ENCODE measurements at regions not wholly inside any gene's neighbourhood (a gene's known extent, or its start where the extent isn't known, plus 50 kb on each side); places are given as distances from the start of the nearest gene placed in this dataset.

GRCh38 chr18:73614812-73615211 lies 532.8 kb downstream of the FBXO15 start:
- Histone ChIP-seq H3K36me3 (no peaks in the 10 kb centered on the region), H3K27ac (no peak overlapping the region), H3K4me3 (replicated peaks in 1 of 3) (no peak overlapping the region), H3K9me3 (no peaks in the 10 kb centered on the region), H3K27me3 (no peaks in the 10 kb centered on the region), H3K4me1 (no peaks in the 10 kb centered on the region)
- DNase-seq, result no peak
- intact Hi-C loops (cut with DNase I), result no loop called here
- WGBS, 2 donors, result 83 to 87% methylated on average over 1 of the region's 1 CpG
- TF ChIP-seq, protein P1, sequence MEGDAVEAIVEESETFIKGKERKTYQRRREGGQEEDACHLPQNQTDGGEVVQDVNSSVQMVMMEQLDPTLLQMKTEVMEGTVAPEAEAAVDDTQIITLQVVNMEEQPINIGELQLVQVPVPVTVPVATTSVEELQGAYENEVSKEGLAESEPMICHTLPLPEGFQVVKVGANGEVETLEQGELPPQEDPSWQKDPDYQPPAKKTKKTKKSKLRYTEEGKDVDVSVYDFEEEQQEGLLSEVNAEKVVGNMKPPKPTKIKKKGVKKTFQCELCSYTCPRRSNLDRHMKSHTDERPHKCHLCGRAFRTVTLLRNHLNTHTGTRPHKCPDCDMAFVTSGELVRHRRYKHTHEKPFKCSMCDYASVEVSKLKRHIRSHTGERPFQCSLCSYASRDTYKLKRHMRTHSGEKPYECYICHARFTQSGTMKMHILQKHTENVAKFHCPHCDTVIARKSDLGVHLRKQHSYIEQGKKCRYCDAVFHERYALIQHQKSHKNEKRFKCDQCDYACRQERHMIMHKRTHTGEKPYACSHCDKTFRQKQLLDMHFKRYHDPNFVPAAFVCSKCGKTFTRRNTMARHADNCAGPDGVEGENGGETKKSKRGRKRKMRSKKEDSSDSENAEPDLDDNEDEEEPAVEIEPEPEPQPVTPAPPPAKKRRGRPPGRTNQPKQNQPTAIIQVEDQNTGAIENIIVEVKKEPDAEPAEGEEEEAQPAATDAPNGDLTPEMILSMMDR (IDR thresholded peaks at IDR 0.05), result no peak
- TF ChIP-seq POLR2A (IDR thresholded peaks at IDR 0.05), result no peak

DNA sequence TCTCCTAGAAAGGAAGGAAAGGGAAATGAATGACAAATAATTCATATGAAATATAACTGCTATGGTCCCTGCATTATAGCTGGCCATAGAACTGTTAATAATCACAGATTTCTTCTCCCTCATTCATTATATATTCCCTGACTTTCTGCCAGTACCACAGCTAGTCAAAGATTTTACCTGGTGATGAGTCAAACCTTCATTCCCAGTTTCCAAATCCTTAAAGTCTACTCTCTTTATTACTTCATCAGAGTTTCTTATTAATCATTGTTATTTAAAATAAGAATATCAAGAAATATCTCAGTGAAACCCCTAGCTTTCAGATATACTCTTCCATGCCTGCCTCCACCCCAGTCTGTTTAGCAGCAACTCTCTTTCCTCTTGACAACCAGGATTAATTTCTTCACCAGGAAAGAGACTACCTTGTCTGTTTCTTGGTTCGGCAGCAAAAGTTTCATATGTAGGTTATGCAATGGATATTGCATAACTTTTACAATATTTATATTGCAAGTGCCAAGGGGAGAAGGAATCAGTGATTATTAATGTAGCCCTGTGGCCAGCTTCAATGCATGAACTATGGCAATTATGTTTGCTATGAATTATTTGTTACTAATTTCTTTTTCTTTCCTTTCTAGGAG lies 533.8 kb downstream of the FBXO15 start:
- no peak for DNase-seq
- Histone ChIP-seq H3K27me3 (no peaks in the 10 kb centered on the region), H3K9me3 (no peaks in the 10 kb centered on the region), H3K27ac (no peak overlapping the region), H3K36me3 (no peaks in the 10 kb centered on the region), H3K4me1 (no peaks in the 10 kb centered on the region), H3K4me3 (replicated peaks in 1 of 3) (no peak overlapping the region)
- 88 to 92% methylated on average over 1 of the region's 1 CpG for WGBS, 2 donors
- TF ChIP-seq, protein P1 (IDR thresholded peaks at IDR 0.05), result no peak
- TF ChIP-seq POLR2A (IDR thresholded peaks at IDR 0.05), result no peak
- intact Hi-C loops (cut with DNase I), result no loop called here

DNA sequence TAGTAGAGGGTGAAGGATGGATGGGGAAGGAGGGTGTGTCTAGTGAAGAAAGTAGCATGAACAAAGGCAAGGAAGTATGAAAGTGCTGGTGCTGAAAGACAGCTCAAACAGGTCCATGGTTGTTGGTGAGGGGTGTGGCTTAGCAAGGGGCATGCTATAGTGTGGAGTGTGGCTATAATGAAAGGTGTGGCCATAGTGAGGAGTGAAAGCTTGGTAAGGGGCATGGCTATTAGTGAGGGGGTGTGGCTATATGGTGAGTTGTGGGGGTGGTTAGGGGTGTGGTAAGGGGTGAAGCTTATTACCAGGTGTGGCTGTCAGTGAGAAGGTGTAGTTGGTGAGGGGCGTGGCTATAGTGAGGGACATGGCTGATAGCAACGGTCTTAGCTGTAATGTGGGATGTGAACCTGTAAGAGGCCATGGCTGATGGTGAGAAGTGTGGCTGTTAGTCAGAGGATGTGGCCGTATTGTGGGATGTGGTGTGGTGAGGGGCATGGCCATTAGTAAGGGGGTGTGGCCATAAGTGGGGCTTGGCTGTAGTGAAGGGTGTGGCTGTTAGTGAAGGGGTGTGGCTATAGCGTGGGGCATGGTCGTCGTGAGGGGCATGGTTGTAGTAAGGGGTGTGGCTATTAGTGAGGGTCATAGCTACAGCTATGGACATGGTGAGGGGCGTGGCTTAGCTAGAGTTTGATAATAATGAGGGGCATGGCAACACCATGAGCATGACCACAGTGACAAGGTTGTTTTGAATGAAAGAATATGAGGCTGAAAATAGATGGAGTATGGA lies 549.6 kb downstream of the FBXO15 start:
- TF ChIP-seq, protein P1 (IDR thresholded peaks at IDR 0.05), result no peak
- TF ChIP-seq POLR2A (IDR thresholded peaks at IDR 0.05), result no peak
- Histone ChIP-seq H3K27ac (no peak overlapping the region), H3K4me1 (no peaks in the 10 kb centered on the region), H3K9me3 (no peaks in the 10 kb centered on the region), H3K27me3 (no peaks in the 10 kb centered on the region), H3K4me3 (replicated peaks in 1 of 3) (no peak overlapping the region), H3K36me3 (no peaks in the 10 kb centered on the region)
- WGBS, 2 donors, result 78 to 83% methylated on average over 7 of the region's 7 CpGs
- DNase-seq, result no peak
- intact Hi-C loops (cut with DNase I), result no loop called here

- 59 to 73% methylated on average over 4 of the region's 4 CpGs for WGBS, 2 donors
- TF ChIP-seq, protein P1 (IDR thresholded peaks at IDR 0.05), result no peak
- no peak for TF ChIP-seq POLR2A (IDR thresholded peaks at IDR 0.05)
- Histone ChIP-seq H3K4me1 (no peaks in the 10 kb centered on the region), H3K9me3 (no peaks in the 10 kb centered on the region), H3K27ac (no peak overlapping the region), H3K4me3 (replicated peaks in 1 of 3) (no peak overlapping the region), H3K27me3 (no peaks in the 10 kb centered on the region), H3K36me3 (no peaks in the 10 kb centered on the region)
- no peak for DNase-seq
- intact Hi-C loops (cut with DNase I), result no loop called here
Observed at GRCh38 chr18:73594749-73595148, 552.9 kb downstream of the FBXO15 start.

DNA sequence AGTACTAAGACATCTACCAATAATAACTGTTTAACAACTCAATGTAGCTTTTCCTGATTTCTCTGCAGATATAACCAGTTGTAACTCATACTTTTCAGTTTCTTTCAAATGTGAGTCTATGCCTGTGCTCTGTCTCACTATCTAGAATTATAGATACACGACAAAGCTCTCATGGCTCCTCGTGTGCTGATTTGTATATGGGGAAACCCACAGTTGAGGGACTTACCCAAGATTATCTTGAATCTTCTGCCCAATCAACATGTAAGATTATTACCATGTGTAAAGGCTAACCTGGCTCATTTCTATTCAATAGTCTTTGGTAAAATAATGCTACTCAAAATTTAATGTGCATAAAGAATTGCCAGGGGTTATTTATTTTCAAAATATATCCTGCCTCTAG lies 554.4 kb downstream of the FBXO15 start:
- Histone ChIP-seq H3K9me3 (no peaks in the 10 kb centered on the region), H3K27ac (no peak overlapping the region), H3K27me3 (no peaks in the 10 kb centered on the region), H3K36me3 (no peaks in the 10 kb centered on the region), H3K4me1 (no peaks in the 10 kb centered on the region), H3K4me3 (replicated peaks in 1 of 3) (no peak overlapping the region)
- 79 to 93% methylated on average over 2 of the region's 2 CpGs for WGBS, 2 donors
- TF ChIP-seq, protein P1 (IDR thresholded peaks at IDR 0.05), result no peak
- intact Hi-C loops (cut with DNase I), result no loop called here
- DNase-seq, result no peak

Measured in thyroid gland (tissue), 4 donors.